SK-N-SH (cell line): ENCODE measurements at regions not wholly inside any gene's neighbourhood (a gene's known extent, or its start where the extent isn't known, plus 50 kb on each side); places are given as distances from the start of the nearest gene placed in this dataset.
"Not testable (repeated sequence)": the region's sequence is repeated elsewhere in the genome, so short reads cannot be mapped to it uniquely, and the experiment has no call there.

Source experiments
- CTCF ChIA-PET: fragments of 300-600, 350-600 bp; formaldehyde crosslinking; extraction: SDS; loops from one replicate; lab custom pipeline; 2021; lab: Yijun Ruan, JAX
- POLR2A ChIA-PET: fragments of 350-600 bp; sonication (Branson Sonifier 250); formaldehyde crosslinking; extraction: SDS; loops from one replicate; lab custom pipeline; 2020; ENCODE audit warnings: antibody characterized with exemption, inconsistent platforms; lab: Yijun Ruan, JAX
- DNase-seq: peaks from one replicate; pipeline ENCODE4 v3.0.0; 2012
- H2AFZ ChIP-seq: fragments of 200-600 bp; sonication (generic); 2 replicates; pipeline ENCODE4 v1.8.1; 2016; ENCODE audit warnings: antibody characterized with exemption, mild to moderate bottlenecking, low read depth
- H3F3A ChIP-seq: fragments of 200-600 bp; sonication (generic); replicated peaks from 2 replicates; pipeline ENCODE3; 2016; ENCODE audit warnings: antibody characterized with exemption, mild to moderate bottlenecking; ENCODE audit not compliant: insufficient read depth
- H3K27ac ChIP-seq, 2 experiments: fragments of 200-500 bp in 1 of 2; fragments of 200-600 bp in 1 of 2; sonication (Bioruptor generic) in 1 of 2; sonication (generic), shearing (Covaris generic) in 1 of 2; 2 replicates each; pipeline versions ENCODE4 v1.5.1 to v1.6.1; 2014 to 2016; ENCODE audit warnings: low read depth in 2 of 2, inconsistent platforms in 1 of 2, low read length in 1 of 2, mild to moderate bottlenecking in 1 of 2, mixed read lengths in 1 of 2
- H3K27me3 ChIP-seq: fragments of 200-600 bp; sonication (generic), shearing (Covaris generic); 2 replicates; pipeline ENCODE4 v1.6.1; 2016; ENCODE audit warnings: mixed run types; ENCODE audit not compliant: insufficient read depth
- H3K36me3 ChIP-seq, 2 experiments: fragments of 200-500 bp in 1 of 2; fragments of 200-600 bp in 1 of 2; sonication (Bioruptor generic) in 1 of 2; sonication (generic) in 1 of 2; replicated peaks in 1 of 2; 2 replicates each; pipeline versions ENCODE3 to v1.5.1; 2014 to 2016; ENCODE audit warnings: low read length in 1 of 2, mild to moderate bottlenecking in 1 of 2; ENCODE audit not compliant: insufficient read depth in 2 of 2, control insufficient read depth in 1 of 2
- H3K4me1 ChIP-seq, 2 experiments: fragments of 200-500 bp in 1 of 2; fragments of 200-600 bp in 1 of 2; sonication (Bioruptor generic) in 1 of 2; sonication (generic), shearing (Covaris generic) in 1 of 2; 2 replicates each; pipeline versions ENCODE4 v1.5.1 to v1.6.1; 2014 to 2016; ENCODE audit warnings: low read depth in 1 of 2, low read length in 1 of 2, mixed run types in 1 of 2; ENCODE audit not compliant: insufficient read depth in 2 of 2, control insufficient read depth in 1 of 2
- H3K4me2 ChIP-seq: fragments of 200-600 bp; sonication (generic), shearing (Covaris generic); 2 replicates; pipeline ENCODE4 v1.6.1; 2017; ENCODE audit warnings: mixed run types
- H3K4me3 ChIP-seq, 2 experiments: fragments of 200-500 bp in 1 of 2; fragments of 200-600 bp in 1 of 2; sonication (Bioruptor generic) in 1 of 2; sonication (generic), shearing (Covaris generic) in 1 of 2; 2 replicates each; pipeline versions ENCODE4 v1.5.1 to v1.8.1; 2014 to 2016; ENCODE audit warnings: low read depth in 2 of 2, inconsistent platforms in 1 of 2, low read length in 1 of 2, mild to moderate bottlenecking in 1 of 2, mixed read lengths in 1 of 2, moderate library complexity in 1 of 2
- H3K79me2 ChIP-seq: fragments of 200-600 bp; sonication (generic); 2 replicates; pipeline ENCODE4 v1.8.1; 2017; ENCODE audit warnings: mild to moderate bottlenecking; ENCODE audit not compliant: insufficient read depth
- H3K9ac ChIP-seq: fragments of 200-600 bp; sonication (generic); 2 replicates; pipeline ENCODE4 v1.6.1; 2017; ENCODE audit warnings: mixed run types
- H3K9me2 ChIP-seq: fragments of 200-600 bp; sonication (generic); 2 replicates; pipeline ENCODE4 v1.6.1; 2017; ENCODE audit warnings: mixed run types
- H3K9me3 ChIP-seq: fragments of 200-600 bp; sonication (generic); 2 replicates; pipeline ENCODE4 v1.6.1; 2017; ENCODE audit warnings: mixed run types, mild to moderate bottlenecking, moderate library complexity
- H4K20me1 ChIP-seq: fragments of 200-600 bp; sonication (generic); 2 replicates; pipeline ENCODE4 v1.6.1; 2017; ENCODE audit warnings: mild to moderate bottlenecking, mixed run types; ENCODE audit not compliant: insufficient read depth
- POLR2AphosphoS5 ChIP-seq: IDR thresholded peaks from 2 replicates; pipeline ENCODE4 v1.6.1; 2012; ENCODE audit warnings: low read depth, low read length
- SIN3A ChIP-seq: IDR thresholded peaks from 2 replicates; pipeline ENCODE4 v1.6.1; 2012; ENCODE audit warnings: low read depth, mild to moderate bottlenecking, low read length, moderate library complexity, borderline replicate concordance
- TAF1 ChIP-seq: IDR thresholded peaks from 2 replicates; pipeline ENCODE4 v1.6.1; 2012; ENCODE audit warnings: low read depth, mild to moderate bottlenecking, low read length, moderate library complexity, borderline replicate concordance
- TEAD4 ChIP-seq: IDR thresholded peaks from 2 replicates; pipeline ENCODE4 v1.4.0; 2012; ENCODE audit warnings: mild to moderate bottlenecking, borderline replicate concordance; ENCODE audit not compliant: insufficient read depth
- YY1 ChIP-seq: IDR thresholded peaks from 2 replicates; pipeline ENCODE4 v1.4.0; 2012; ENCODE audit warnings: low read depth, mild to moderate bottlenecking
- WGBS: methylation state at CpG from one replicate; pipeline ENCODE4 v1.1.6; 2017; ENCODE audit warnings: low lambda C conversion rate; 5-methylcytosine and 5-hydroxymethylcytosine counted together
- TF ChIP-seq, protein P1 (sequence below): fragments of 150-350 bp; IDR thresholded peaks from 2 replicates; pipeline ENCODE4 v1.6.1; 2016; ENCODE audit warnings: mild to moderate bottlenecking, low read depth, low read length
- TF ChIP-seq, protein P2 (sequence below): IDR thresholded peaks from 2 replicates; pipeline ENCODE4 v1.4.0; 2012; ENCODE audit warnings: low read depth, borderline replicate concordance
- TF ChIP-seq, protein P3 (sequence below): fragments of 200-600 bp; sonication (generic); IDR thresholded peaks from 2 replicates; pipeline ENCODE4 v1.6.1; 2017; ENCODE audit warnings: antibody characterized with exemption, mild to moderate bottlenecking, moderate library complexity

DNA sequence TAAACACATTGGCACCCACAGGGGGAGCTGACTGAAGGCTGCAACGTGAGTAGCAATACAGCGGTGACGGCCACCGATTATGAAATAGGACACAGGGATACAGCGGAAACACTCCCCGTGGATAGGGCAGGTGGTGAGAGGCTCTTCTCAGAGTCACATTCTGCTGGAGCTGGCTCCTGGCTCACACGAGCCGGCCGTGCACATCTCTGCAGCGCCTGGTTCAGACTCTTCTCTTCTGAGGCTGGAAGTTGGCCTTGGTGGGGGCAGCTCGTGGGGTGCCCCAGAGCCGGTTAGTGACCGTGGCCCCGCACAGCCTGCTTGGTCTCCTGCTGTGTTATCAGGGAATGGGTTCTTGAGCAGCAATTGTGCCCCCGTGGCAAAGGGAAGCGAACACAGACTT, 61.3 kb upstream of the EN2 start:
- no peak overlapping the region for H2AFZ ChIP-seq
- no peak overlapping the region for H3K27ac ChIP-seq
- no peaks in the 10 kb centered on the region for H3F3A ChIP-seq
- H3K79me2 ChIP-seq, result no peaks in the 10 kb centered on the region
- 55% methylated on average over 16 of the region's 16 CpGs for WGBS
- H3K9me2 ChIP-seq, result no peaks in the 10 kb centered on the region
- no peak overlapping the region for H3K4me3 ChIP-seq
- H3K4me1 ChIP-seq, result peaks cover 0 to 7% of the 10 kb centered on the region in 2 experiments; a peak in 1 of 4 replicates
- H4K20me1 ChIP-seq, result no peaks in the 10 kb centered on the region
- CTCF ChIA-PET, result interaction anchor here (1.2 to 4.1 kb wide), 6 partner anchors 9 to 469 kb away, joined by 4 to 29 read pairs (median 6); no protein-coding TSS in a partner anchor
- POLR2A ChIA-PET, result interaction anchor here (1.2 kb wide), 1 partner anchor 16 kb away, joined by 3 read pairs; no protein-coding TSS in a partner anchor
- no peak for DNase-seq
- no peaks in the 10 kb centered on the region for H3K9me3 ChIP-seq
- H3K36me3 ChIP-seq, result no peaks in the 10 kb centered on the region
- TF ChIP-seq, protein P1, sequence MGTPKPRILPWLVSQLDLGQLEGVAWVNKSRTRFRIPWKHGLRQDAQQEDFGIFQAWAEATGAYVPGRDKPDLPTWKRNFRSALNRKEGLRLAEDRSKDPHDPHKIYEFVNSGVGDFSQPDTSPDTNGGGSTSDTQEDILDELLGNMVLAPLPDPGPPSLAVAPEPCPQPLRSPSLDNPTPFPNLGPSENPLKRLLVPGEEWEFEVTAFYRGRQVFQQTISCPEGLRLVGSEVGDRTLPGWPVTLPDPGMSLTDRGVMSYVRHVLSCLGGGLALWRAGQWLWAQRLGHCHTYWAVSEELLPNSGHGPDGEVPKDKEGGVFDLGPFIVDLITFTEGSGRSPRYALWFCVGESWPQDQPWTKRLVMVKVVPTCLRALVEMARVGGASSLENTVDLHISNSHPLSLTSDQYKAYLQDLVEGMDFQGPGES, result no peak
- TF ChIP-seq, protein P2, sequence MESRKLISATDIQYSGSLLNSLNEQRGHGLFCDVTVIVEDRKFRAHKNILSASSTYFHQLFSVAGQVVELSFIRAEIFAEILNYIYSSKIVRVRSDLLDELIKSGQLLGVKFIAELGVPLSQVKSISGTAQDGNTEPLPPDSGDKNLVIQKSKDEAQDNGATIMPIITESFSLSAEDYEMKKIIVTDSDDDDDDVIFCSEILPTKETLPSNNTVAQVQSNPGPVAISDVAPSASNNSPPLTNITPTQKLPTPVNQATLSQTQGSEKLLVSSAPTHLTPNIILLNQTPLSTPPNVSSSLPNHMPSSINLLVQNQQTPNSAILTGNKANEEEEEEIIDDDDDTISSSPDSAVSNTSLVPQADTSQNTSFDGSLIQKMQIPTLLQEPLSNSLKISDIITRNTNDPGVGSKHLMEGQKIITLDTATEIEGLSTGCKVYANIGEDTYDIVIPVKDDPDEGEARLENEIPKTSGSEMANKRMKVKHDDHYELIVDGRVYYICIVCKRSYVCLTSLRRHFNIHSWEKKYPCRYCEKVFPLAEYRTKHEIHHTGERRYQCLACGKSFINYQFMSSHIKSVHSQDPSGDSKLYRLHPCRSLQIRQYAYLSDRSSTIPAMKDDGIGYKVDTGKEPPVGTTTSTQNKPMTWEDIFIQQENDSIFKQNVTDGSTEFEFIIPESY, result no peak
- TF ChIP-seq TEAD4, result no peak
- H3K27me3 ChIP-seq, result peaks cover 92% of the 10 kb centered on the region
- H3K9ac ChIP-seq, result no peak overlapping the region
- no peak overlapping the region for H3K4me2 ChIP-seq

DNA sequence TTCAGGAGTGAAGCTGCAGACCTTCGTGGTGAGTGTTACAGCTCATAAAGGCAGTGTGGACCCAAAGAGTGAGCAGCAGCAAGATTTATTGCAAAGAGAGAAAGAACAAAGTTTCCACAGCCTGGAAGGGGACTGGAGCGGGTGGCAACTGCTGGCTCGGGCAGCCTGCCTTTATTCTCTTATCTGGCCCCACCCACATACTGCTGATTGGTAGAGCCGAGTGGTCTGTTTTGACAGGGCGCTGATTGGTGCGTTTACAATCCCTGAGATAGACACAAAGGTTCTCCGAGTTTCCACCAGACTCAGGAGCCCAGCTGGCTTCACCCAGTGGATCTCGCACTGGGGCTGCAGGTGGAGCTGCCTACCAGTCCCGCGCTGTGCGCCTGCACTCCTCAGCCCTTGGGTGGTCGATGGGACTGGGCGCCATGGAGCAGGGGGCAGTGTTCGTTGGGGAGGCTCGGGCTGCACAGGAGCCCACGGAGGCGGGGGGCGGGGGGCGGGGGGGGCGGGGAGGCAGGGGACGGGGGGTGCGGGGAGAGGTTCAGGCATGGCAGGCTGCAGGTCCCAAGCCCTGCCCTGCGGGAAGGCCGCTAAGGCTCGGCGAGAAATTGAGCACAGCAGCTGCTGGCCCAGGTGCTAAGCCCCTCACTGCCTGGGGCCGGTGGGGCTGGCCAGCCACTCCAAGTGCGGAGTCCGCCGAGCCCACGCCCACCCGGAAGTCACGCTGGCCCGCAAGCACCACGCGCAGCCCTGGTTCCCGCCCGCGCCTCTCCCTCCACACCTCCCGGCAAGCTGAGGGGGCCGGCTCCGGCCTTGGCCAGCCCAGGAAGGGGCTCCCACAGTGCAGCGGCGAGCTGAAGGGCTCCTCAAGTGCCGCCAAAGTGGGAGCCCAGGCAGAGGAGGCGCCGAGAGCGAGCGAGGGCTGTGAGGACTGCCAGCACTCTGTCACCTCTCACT, 59.9 kb upstream of the EN2 start:
- H3K9me2 ChIP-seq, H3K79me2 ChIP-seq, H3K27ac ChIP-seq, H3K4me1 ChIP-seq, H3K4me3 ChIP-seq, DNase-seq, H4K20me1 ChIP-seq, H3K9ac ChIP-seq, H2AFZ ChIP-seq, POLR2A ChIA-PET, H3F3A ChIP-seq, H3K4me2 ChIP-seq, H3K9me3 ChIP-seq, H3K36me3 ChIP-seq: not testable (repeated sequence)
- CTCF ChIA-PET, result interaction anchor here (0.5 to 4.1 kb wide), 8 partner anchors 15 to 509 kb away, joined by 3 to 29 read pairs (median 5); no protein-coding TSS in a partner anchor
- 42% methylated on average over 30 of the region's 49 CpGs for WGBS
- peaks cover 90% of the 10 kb centered on the region for H3K27me3 ChIP-seq

DNA sequence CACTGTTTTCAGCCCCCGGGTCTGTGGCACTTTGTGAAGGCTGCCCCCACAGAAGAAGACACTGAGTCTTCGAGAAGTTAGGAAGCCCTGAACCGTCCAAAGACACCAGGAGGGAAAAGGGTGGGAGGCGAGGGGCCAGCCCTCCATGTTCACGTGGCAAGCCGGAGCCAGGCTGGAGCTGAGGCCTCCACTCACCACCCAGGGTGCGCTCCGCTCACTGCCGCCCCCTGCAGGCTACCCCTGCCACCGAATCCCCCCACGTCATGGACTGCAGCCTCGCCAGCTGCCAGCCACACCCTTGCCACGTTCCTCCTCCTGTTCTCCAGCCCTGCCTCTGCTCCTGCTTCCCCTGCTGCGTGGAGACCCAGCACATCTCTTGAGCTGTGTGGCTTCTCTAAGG, 59.0 kb upstream of the EN2 start:
- Histone ChIP-seq H3K9me3 (no peaks in the 10 kb centered on the region), H3K4me3 (no peak overlapping the region), H3K36me3 (no peaks in the 10 kb centered on the region), H3K79me2 (no peaks in the 10 kb centered on the region), H3K9me2 (no peaks in the 10 kb centered on the region), H3F3A (no peaks in the 10 kb centered on the region), H2AFZ (no peak overlapping the region), H4K20me1 (no peaks in the 10 kb centered on the region), H3K4me1 (peaks cover 0 to 7% of the 10 kb centered on the region in 2 experiments; a peak in 1 of 4 replicates), H3K27ac (no peak overlapping the region), H3K27me3 (peaks cover 94% of the 10 kb centered on the region), H3K4me2 (no peak overlapping the region), H3K9ac (no peak overlapping the region)
- TF ChIP-seq SIN3A (no peak), YY1 (no peak), TAF1 (no peak), POLR2AphosphoS5 (no peak)
- TF ChIP-seq, protein P3, sequence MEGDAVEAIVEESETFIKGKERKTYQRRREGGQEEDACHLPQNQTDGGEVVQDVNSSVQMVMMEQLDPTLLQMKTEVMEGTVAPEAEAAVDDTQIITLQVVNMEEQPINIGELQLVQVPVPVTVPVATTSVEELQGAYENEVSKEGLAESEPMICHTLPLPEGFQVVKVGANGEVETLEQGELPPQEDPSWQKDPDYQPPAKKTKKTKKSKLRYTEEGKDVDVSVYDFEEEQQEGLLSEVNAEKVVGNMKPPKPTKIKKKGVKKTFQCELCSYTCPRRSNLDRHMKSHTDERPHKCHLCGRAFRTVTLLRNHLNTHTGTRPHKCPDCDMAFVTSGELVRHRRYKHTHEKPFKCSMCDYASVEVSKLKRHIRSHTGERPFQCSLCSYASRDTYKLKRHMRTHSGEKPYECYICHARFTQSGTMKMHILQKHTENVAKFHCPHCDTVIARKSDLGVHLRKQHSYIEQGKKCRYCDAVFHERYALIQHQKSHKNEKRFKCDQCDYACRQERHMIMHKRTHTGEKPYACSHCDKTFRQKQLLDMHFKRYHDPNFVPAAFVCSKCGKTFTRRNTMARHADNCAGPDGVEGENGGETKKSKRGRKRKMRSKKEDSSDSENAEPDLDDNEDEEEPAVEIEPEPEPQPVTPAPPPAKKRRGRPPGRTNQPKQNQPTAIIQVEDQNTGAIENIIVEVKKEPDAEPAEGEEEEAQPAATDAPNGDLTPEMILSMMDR, result peak; percentile 42
- 13% methylated on average over 12 of the region's 14 CpGs for WGBS
- ChIA-PET CTCF (interaction anchor here (0.5 to 1.8 kb wide), 7 partner anchors 14 to 510 kb away, joined by 3 to 6 read pairs (median 5); no protein-coding TSS in a partner anchor), POLR2A (no interaction called here)
- DNase-seq, result peak; percentile 69
